Smooth muscle cell (in vitro differentiated cells): ENCODE measurements at regions not wholly inside any gene's neighbourhood (a gene's known extent, or its start where the extent isn't known, plus 50 kb on each side); places are given as distances from the start of the nearest gene placed in this dataset.

Experiments used
- DNase-seq: peaks from one replicate; lab custom pipeline; 2025; ENCODE audit not compliant: unreplicated experiment; lab: John Stamatoyannopoulos, UW
- H2AFZ ChIP-seq: fragments of 200-600 bp; sonication (generic); 2 replicates; pipeline ENCODE4 v1.6.0; 2016; ENCODE audit warnings: antibody characterized with exemption, low read depth, mild to moderate bottlenecking
- H3F3A ChIP-seq: fragments of 200-600 bp; sonication (generic); 2 replicates; pipeline ENCODE4 v1.6.0; 2017; ENCODE audit warnings: antibody characterized with exemption, low read depth
- H3K27ac ChIP-seq: fragments of 200-600 bp; sonication (generic); 2 replicates; pipeline ENCODE4 v1.5.1; 2016; ENCODE audit warnings: low read depth, mild to moderate bottlenecking
- H3K27me3 ChIP-seq: fragments of 200-600 bp; sonication (generic); 2 replicates; pipeline ENCODE4 v1.6.1; 2016; ENCODE audit warnings: low read depth, mild to moderate bottlenecking
- H3K36me3 ChIP-seq: fragments of 200-600 bp; sonication (generic); 2 replicates; pipeline ENCODE4 v1.5.1; 2016; ENCODE audit warnings: low read depth
- H3K4me1 ChIP-seq: fragments of 200-600 bp; sonication (generic); 2 replicates; pipeline ENCODE4 v1.5.1; 2016; ENCODE audit warnings: low read depth
- H3K4me2 ChIP-seq: fragments of 200-600 bp; sonication (generic); 2 replicates; pipeline ENCODE4 v1.6.0; 2016; ENCODE audit warnings: mild to moderate bottlenecking
- H3K4me3 ChIP-seq: fragments of 200-600 bp; sonication (generic); 2 replicates; pipeline ENCODE4 v1.5.1; 2016; ENCODE audit warnings: mild to moderate bottlenecking
- H3K79me2 ChIP-seq: fragments of 200-600 bp; sonication (generic); 2 replicates; pipeline ENCODE4 v1.6.0; 2016; ENCODE audit warnings: low read depth, mild to moderate bottlenecking
- H3K9ac ChIP-seq: fragments of 200-600 bp; sonication (generic); 2 replicates; pipeline ENCODE4 v1.6.0; 2016; ENCODE audit warnings: low read depth
- H3K9me3 ChIP-seq: fragments of 200-600 bp; sonication (generic); replicated peaks from 2 replicates; pipeline ENCODE4 v1.5.1; 2016; ENCODE audit warnings: low read depth
- H4K20me1 ChIP-seq: fragments of 200-600 bp; sonication (generic); 2 replicates; pipeline ENCODE4 v1.6.0; 2016; ENCODE audit warnings: low read depth
- CTCF ChIP-seq: fragments of 200-600 bp; sonication (generic); IDR thresholded peaks from 2 replicates; pipeline ENCODE4 v1.5.1; 2017; ENCODE audit warnings: borderline replicate concordance, mild to moderate bottlenecking, antibody characterized with exemption; ENCODE audit not compliant: insufficient read depth, poor library complexity, severe bottlenecking
- WGBS: methylation state at CpG from one replicate; pipeline ENCODE4 v1.1.7; 2016; ENCODE audit warnings: low lambda C conversion rate; 5-methylcytosine and 5-hydroxymethylcytosine counted together

DNA sequence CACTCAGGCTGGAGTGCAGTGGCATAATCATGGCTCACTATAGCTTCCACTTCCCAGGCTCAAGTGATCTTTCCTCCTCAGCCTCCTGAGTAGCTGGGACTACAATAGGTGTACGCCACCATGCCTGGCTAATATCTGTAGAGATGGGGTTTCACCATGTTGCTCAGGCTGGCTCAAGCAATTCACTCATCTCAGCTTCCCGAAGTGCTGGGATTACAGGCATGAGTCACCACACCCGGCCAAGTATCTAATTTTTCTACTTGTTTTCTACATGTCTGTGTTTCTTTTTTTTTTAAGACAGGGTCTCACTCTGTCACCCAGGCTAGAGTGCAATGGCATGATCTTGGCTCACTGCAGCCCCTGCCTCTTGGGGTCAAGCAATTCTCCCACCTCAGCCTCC lies 119.7 kb upstream of the MED13L start:
- peaks cover 16% of the 10 kb centered on the region for H3F3A ChIP-seq
- H3K9me3 ChIP-seq = no peaks in the 10 kb centered on the region
- 8% methylated on average over 3 of the region's 3 CpGs for WGBS
- H3K4me3 ChIP-seq = no peak overlapping the region
- H3K4me2 ChIP-seq = no peak overlapping the region
- TF ChIP-seq CTCF = no peak
- H4K20me1 ChIP-seq = no peaks in the 10 kb centered on the region
- no peaks in the 10 kb centered on the region for H3K4me1 ChIP-seq
- no peak overlapping the region for H3K27ac ChIP-seq
- no peaks in the 10 kb centered on the region for H3K27me3 ChIP-seq
- no peaks in the 10 kb centered on the region for H3K36me3 ChIP-seq
- H3K79me2 ChIP-seq = no peaks in the 10 kb centered on the region
- H3K9ac ChIP-seq = no peak overlapping the region
- H2AFZ ChIP-seq = no peak overlapping the region
- DNase-seq = no peak

DNA sequence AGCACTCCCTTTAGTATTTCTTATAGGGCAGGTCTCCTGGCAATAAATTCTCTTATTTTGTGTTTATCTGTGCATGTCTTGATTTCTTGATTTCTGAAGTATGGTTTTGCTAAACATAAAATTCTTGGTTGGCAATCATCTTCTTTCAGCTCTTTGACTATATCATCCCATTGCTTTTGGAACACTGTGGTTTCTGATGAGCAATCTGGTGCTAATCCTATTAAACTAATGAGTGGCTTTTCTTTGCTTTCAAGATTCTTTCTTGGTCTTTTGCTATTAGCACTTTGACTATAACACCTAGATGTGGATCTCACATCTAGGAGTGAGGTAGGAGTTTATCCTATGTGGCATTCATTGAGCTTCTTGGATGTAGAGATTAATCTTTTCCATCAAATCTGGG lies 120.7 kb upstream of the MED13L start:
- no peaks in the 10 kb centered on the region for H3K4me1 ChIP-seq
- DNase-seq = no peak
- no peak overlapping the region for H3K9ac ChIP-seq
- no peak overlapping the region for H3K4me3 ChIP-seq
- H3K9me3 ChIP-seq = no peaks in the 10 kb centered on the region
- H3K36me3 ChIP-seq = no peaks in the 10 kb centered on the region
- no peak overlapping the region for H3K27ac ChIP-seq
- peaks cover 9% of the 10 kb centered on the region for H3F3A ChIP-seq
- H3K27me3 ChIP-seq = no peaks in the 10 kb centered on the region
- no peak overlapping the region for H2AFZ ChIP-seq
- H3K4me2 ChIP-seq = no peak overlapping the region
- H3K79me2 ChIP-seq = no peaks in the 10 kb centered on the region
- H4K20me1 ChIP-seq = no peaks in the 10 kb centered on the region
- no peak for TF ChIP-seq CTCF

DNA sequence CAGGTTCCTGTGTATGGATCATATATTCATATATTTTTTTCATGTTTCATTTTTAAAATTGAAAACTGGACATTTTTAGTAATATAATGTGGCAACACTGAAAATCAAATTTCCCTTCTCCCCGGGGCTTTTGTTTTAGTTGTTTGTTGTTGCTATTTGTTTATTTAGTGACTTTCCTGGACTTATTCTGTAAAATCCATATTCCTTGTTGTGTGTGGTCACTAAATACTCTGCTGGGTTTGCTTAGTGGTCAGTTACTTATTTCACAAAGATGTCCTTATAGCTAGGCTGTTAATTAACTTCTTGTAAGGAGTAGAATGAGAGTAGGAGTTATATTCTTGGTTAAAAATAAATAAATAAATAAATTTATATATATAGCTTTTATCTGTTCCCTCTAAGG lies 121.6 kb upstream of the MED13L start:
- Histone ChIP-seq H3K4me2 (no peak overlapping the region), H3K36me3 (no peaks in the 10 kb centered on the region), H3K27ac (no peak overlapping the region), H3K4me1 (no peaks in the 10 kb centered on the region), H3K4me3 (no peak overlapping the region), H2AFZ (no peak overlapping the region), H3K27me3 (no peaks in the 10 kb centered on the region), H3K9ac (no peak overlapping the region), H3K9me3 (no peaks in the 10 kb centered on the region), H4K20me1 (no peaks in the 10 kb centered on the region), H3K79me2 (no peaks in the 10 kb centered on the region), H3F3A (peaks cover 9% of the 10 kb centered on the region)
- 94% methylated on average over 1 of the region's 1 CpG for WGBS
- no peak for TF ChIP-seq CTCF
- no peak for DNase-seq

DNA sequence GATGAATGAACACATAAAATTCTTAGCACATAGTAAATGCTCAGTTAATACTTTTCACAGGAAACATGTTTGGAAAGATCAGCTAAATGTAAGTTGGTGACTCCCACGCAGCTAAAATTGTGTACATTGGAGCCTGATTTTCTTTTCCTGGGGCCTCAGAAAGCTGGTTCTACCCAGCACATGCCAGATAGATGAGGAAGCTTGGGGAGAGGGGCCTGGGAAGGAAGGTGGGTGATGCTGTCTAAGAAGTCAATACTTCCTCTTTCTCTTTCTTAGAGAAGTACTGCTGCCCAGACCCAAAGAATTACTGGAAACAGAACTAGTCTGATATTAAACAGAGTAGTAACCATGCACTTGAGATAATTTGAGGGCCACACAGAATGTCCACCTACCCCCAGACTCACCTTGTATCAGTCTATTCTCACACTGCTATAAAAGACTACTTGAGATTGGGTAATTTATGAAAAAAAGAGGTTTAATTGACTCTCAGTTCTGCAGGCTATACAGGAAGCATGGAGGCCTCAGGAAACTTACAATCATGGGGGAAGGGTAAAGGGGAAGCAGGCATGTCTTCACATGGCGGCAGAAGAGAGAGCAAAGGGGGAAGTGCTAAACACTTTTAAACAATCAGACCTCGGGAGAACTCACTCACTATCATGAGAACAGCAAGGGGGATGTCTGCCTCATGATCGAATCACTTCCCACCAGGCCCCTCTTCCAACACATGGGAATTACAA lies 123.3 kb upstream of the MED13L start:
- Histone ChIP-seq H3K4me1 (no peaks in the 10 kb centered on the region), H2AFZ (no peak overlapping the region), H3K4me3 (no peak overlapping the region), H3K36me3 (no peaks in the 10 kb centered on the region), H3K79me2 (no peaks in the 10 kb centered on the region), H3F3A (peaks cover 9% of the 10 kb centered on the region), H3K27me3 (no peaks in the 10 kb centered on the region), H3K9ac (no peak overlapping the region), H3K27ac (no peak overlapping the region), H3K9me3 (no peaks in the 10 kb centered on the region), H3K4me2 (no peak overlapping the region), H4K20me1 (no peaks in the 10 kb centered on the region)
- DNase-seq = no peak
- TF ChIP-seq CTCF = no peak
- 94% methylated on average over 4 of the region's 4 CpGs for WGBS
